HUES6 (cell line): ENCODE measurements at regions not wholly inside any gene's neighbourhood (a gene's known extent, or its start where the extent isn't known, plus 50 kb on each side); places are given as distances from the start of the nearest gene placed in this dataset.

Source experiments
- H3K27ac ChIP-seq: 2 replicates; pipeline ENCODE4 v1.7.0; 2013; ENCODE audit warnings: low read depth, mild to moderate bottlenecking, low read length, inconsistent platforms
- H3K27me3 ChIP-seq: 2 replicates; pipeline ENCODE4 v1.6.1; 2013; ENCODE audit warnings: low read length; ENCODE audit not compliant: control insufficient read depth, insufficient read depth
- H3K36me3 ChIP-seq: 2 replicates; pipeline ENCODE4 v1.6.1; 2013; ENCODE audit warnings: low read length; ENCODE audit not compliant: control insufficient read depth, insufficient read depth
- H3K4me1 ChIP-seq: 2 replicates; pipeline ENCODE4 v1.6.1; 2013; ENCODE audit warnings: low read length; ENCODE audit not compliant: control insufficient read depth, insufficient read depth
- H3K4me3 ChIP-seq: 2 replicates; pipeline ENCODE4 v1.5.1; 2013; ENCODE audit warnings: low read depth, low read length
- H3K9ac ChIP-seq: one replicate; pipeline ENCODE4 v1.6.1; 2013; ENCODE audit warnings: mild to moderate bottlenecking, low read length
- H3K9me3 ChIP-seq: 2 replicates; pipeline ENCODE4 v1.6.1; 2013; ENCODE audit warnings: low read depth, low read length; ENCODE audit not compliant: control insufficient read depth, insufficient read depth

GRCh38 chr9:118321788-118322187 is 617.6 kb downstream of the TLR4 start:
- no peak overlapping the region for H3K9ac ChIP-seq
- H3K4me3 ChIP-seq, result no peak overlapping the region
- H3K36me3 ChIP-seq, result no peaks in the 10 kb centered on the region
- no peak overlapping the region for H3K27ac ChIP-seq
- no peaks in the 10 kb centered on the region for H3K9me3 ChIP-seq
- H3K4me1 ChIP-seq, result no peaks in the 10 kb centered on the region
- H3K27me3 ChIP-seq, result no peaks in the 10 kb centered on the region

GRCh38 chr9:118324706-118325105 is 620.5 kb downstream of the TLR4 start:
- no peak overlapping the region for H3K4me3 ChIP-seq
- H3K27me3 ChIP-seq, result no peaks in the 10 kb centered on the region
- H3K9ac ChIP-seq, result no peak overlapping the region
- no peaks in the 10 kb centered on the region for H3K9me3 ChIP-seq
- no peaks in the 10 kb centered on the region for H3K36me3 ChIP-seq
- no peak overlapping the region for H3K27ac ChIP-seq
- H3K4me1 ChIP-seq, result no peaks in the 10 kb centered on the region

GRCh38 chr9:118325757-118326156 is 621.6 kb downstream of the TLR4 start:
- no peak overlapping the region for H3K27ac ChIP-seq
- H3K9me3 ChIP-seq, result no peaks in the 10 kb centered on the region
- no peaks in the 10 kb centered on the region for H3K27me3 ChIP-seq
- H3K36me3 ChIP-seq, result no peaks in the 10 kb centered on the region
- H3K9ac ChIP-seq, result no peak overlapping the region
- 0 out of 2 replicates have a peak, but pooled peaks cover 6% of the 10 kb centered on the region for H3K4me1 ChIP-seq
- H3K4me3 ChIP-seq, result no peak overlapping the region

- Histone ChIP-seq H3K36me3 (no peaks in the 10 kb centered on the region), H3K4me3 (no peak overlapping the region), H3K9me3 (no peaks in the 10 kb centered on the region), H3K27me3 (no peaks in the 10 kb centered on the region), H3K9ac (no peak overlapping the region), H3K4me1 (0 out of 2 replicates have a peak, but pooled peaks cover 6% of the 10 kb centered on the region), H3K27ac (no peak overlapping the region)
Observed at GRCh38 chr9:118326326-118326725, 622.1 kb downstream of the TLR4 start.

GRCh38 chr9:118330191-118330986 is 626.2 kb downstream of the TLR4 start:
- H3K27ac ChIP-seq, result no peak overlapping the region
- no peaks in the 10 kb centered on the region for H3K27me3 ChIP-seq
- no peak overlapping the region for H3K9ac ChIP-seq
- no peak overlapping the region for H3K4me3 ChIP-seq
- H3K4me1 ChIP-seq, result 0 out of 2 replicates have a peak, but pooled peaks cover 6% of the 10 kb centered on the region
- no peaks in the 10 kb centered on the region for H3K9me3 ChIP-seq
- no peaks in the 10 kb centered on the region for H3K36me3 ChIP-seq

- Histone ChIP-seq H3K4me3 (no peak overlapping the region), H3K9ac (no peak overlapping the region), H3K36me3 (no peaks in the 10 kb centered on the region), H3K27me3 (no peaks in the 10 kb centered on the region), H3K27ac (no peak overlapping the region), H3K4me1 (0 out of 2 replicates have a peak, but pooled peaks cover 6% of the 10 kb centered on the region), H3K9me3 (no peaks in the 10 kb centered on the region)
Observed at GRCh38 chr9:118331622-118332045, 627.4 kb downstream of the TLR4 start.

- Histone ChIP-seq H3K4me1 (no peaks in the 10 kb centered on the region), H3K27ac (no peak overlapping the region), H3K36me3 (no peaks in the 10 kb centered on the region), H3K4me3 (no peak overlapping the region), H3K9ac (no peak overlapping the region), H3K27me3 (no peaks in the 10 kb centered on the region), H3K9me3 (no peaks in the 10 kb centered on the region)
Observed at GRCh38 chr9:118336250-118336942, 632.2 kb downstream of the TLR4 start.

- no peaks in the 10 kb centered on the region for H3K9me3 ChIP-seq
- no peak overlapping the region for H3K27ac ChIP-seq
Observed at GRCh38 chr9:118336943-118337330, 632.7 kb downstream of the TLR4 start.

GRCh38 chr9:118360036-118360435 is 655.8 kb downstream of the TLR4 start:
- no peak overlapping the region for H3K27ac ChIP-seq
- H3K9ac ChIP-seq, result no peak overlapping the region
- no peak overlapping the region for H3K4me3 ChIP-seq
- no peaks in the 10 kb centered on the region; the same call in 1 of the 2 replicates for H3K9me3 ChIP-seq
- no peaks in the 10 kb centered on the region for H3K36me3 ChIP-seq
- no peaks in the 10 kb centered on the region for H3K27me3 ChIP-seq
- H3K4me1 ChIP-seq, result no peaks in the 10 kb centered on the region

More at GRCh38 chr9:118336943-118337330, 632.7 kb downstream of the TLR4 start:
- H3K4me3 ChIP-seq, result no peak overlapping the region
- H3K27me3 ChIP-seq, result no peaks in the 10 kb centered on the region
- no peak overlapping the region for H3K9ac ChIP-seq
- no peaks in the 10 kb centered on the region for H3K4me1 ChIP-seq
- H3K36me3 ChIP-seq, result no peaks in the 10 kb centered on the region

GRCh38 chr9:118362123-118362522 is 657.9 kb downstream of the TLR4 start:
- no peaks in the 10 kb centered on the region; the same call in 1 of the 2 replicates for H3K9me3 ChIP-seq
- no peaks in the 10 kb centered on the region for H3K36me3 ChIP-seq
- no peak overlapping the region for H3K4me3 ChIP-seq
- no peak overlapping the region for H3K9ac ChIP-seq
- H3K4me1 ChIP-seq, result peaks cover 4% of the 10 kb centered on the region; the same call in 1 of the 2 replicates
- no peak overlapping the region for H3K27ac ChIP-seq
- H3K27me3 ChIP-seq, result no peaks in the 10 kb centered on the region

- no peak overlapping the region for H3K9ac ChIP-seq
- H3K27me3 ChIP-seq, result no peaks in the 10 kb centered on the region
- no peaks in the 10 kb centered on the region for H3K36me3 ChIP-seq
- H3K4me1 ChIP-seq, result peaks cover 4% of the 10 kb centered on the region; the same call in 1 of the 2 replicates
- no peak overlapping the region for H3K27ac ChIP-seq
- H3K9me3 ChIP-seq, result no peaks in the 10 kb centered on the region; the same call in 1 of the 2 replicates
- no peak overlapping the region for H3K4me3 ChIP-seq
Observed at GRCh38 chr9:118362596-118362995, 658.4 kb downstream of the TLR4 start.
